Ectodermal cell (in vitro differentiated cells): ENCODE measurements at regions not wholly inside any gene's neighbourhood (a gene's known extent, or its start where the extent isn't known, plus 50 kb on each side); places are given as distances from the start of the nearest gene placed in this dataset.

Experiments
- H3K27ac ChIP-seq: 2 replicates; pipeline ENCODE4 v1.7.0; 2013; ENCODE audit warnings: mild to moderate bottlenecking, low read depth, low read length; ENCODE audit not compliant: insufficient read depth, poor library complexity, severe bottlenecking
- H3K27me3 ChIP-seq: 2 replicates; pipeline ENCODE4 v1.7.0; 2013; ENCODE audit warnings: mild to moderate bottlenecking, low read length; ENCODE audit not compliant: insufficient read depth, control insufficient read depth, poor library complexity, severe bottlenecking
- H3K36me3 ChIP-seq: one replicate; pipeline ENCODE4 v1.7.0; 2013; ENCODE audit warnings: low read length; ENCODE audit not compliant: control insufficient read depth, insufficient read depth
- H3K4me1 ChIP-seq: one replicate; pipeline ENCODE4 v1.7.0; 2013; ENCODE audit warnings: low read length; ENCODE audit not compliant: control insufficient read depth, insufficient read depth
- H3K4me3 ChIP-seq: 2 replicates; pipeline ENCODE4 v1.7.0; 2013; ENCODE audit warnings: low read depth, low read length, control low read depth; ENCODE audit not compliant: insufficient read depth
- H3K9me3 ChIP-seq: 2 replicates; pipeline ENCODE4 v1.7.0; 2013; ENCODE audit warnings: mild to moderate bottlenecking, low read length, moderate library complexity; ENCODE audit not compliant: control insufficient read depth
- WGBS, 2 experiments: methylation state at CpG; one replicate each; pipeline ENCODE4 v1.1.7; 2013; ENCODE audit warnings: missing lambda C conversion rate in 2 of 2; 5-methylcytosine and 5-hydroxymethylcytosine counted together

- WGBS, 2 experiments = 4% methylated on average over 57 of the region's 57 CpGs
- Histone ChIP-seq H3K27me3 (no peaks in the 10 kb centered on the region), H3K27ac (peak overlapping the region; percentile 59), H3K36me3 (no peaks in the 10 kb centered on the region), H3K4me3 (peak overlapping the region; percentile 63), H3K9me3 (peaks cover 2% of the 10 kb centered on the region), H3K4me1 (no peaks in the 10 kb centered on the region)
These were observed 53.7 kb upstream of the KDM4C start for GRCh38 chr9:6703898-6704639.

DNA sequence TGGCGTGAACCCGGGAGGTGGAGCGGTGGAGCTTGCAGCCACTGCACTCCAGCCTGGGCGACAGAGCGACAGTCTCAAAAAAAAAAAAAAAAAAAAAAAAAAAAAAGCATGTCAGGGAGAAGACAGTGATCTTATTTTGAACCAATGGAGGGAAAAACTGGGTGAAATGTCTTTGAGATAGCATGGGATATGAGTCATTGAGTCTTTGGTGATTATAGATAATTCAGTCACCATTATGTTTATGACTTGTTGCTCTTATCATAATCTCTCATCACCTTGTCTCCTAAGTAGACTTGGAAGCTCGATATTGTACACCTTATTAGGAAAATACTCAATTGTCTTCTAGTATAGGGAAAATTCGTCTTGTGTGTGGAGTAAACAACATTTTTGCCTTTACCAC lies 55.1 kb upstream of the KDM4C start:
- Histone ChIP-seq H3K4me1 (no peaks in the 10 kb centered on the region), H3K27me3 (no peaks in the 10 kb centered on the region), H3K4me3 (no peak overlapping the region), H3K36me3 (no peaks in the 10 kb centered on the region), H3K27ac (no peak overlapping the region), H3K9me3 (no peaks in the 10 kb centered on the region)
- 94 to 96% methylated on average over 5 to 7 of the region's 7 CpGs for WGBS, 2 experiments

GRCh38 chr9:6696178-6696577 lies 50.6 kb upstream of the GLDC start:
- no peaks in the 10 kb centered on the region for H3K4me1 ChIP-seq
- H3K27ac ChIP-seq = no peak overlapping the region
- no peak overlapping the region for H3K4me3 ChIP-seq
- H3K36me3 ChIP-seq = no peaks in the 10 kb centered on the region
- H3K27me3 ChIP-seq = no peaks in the 10 kb centered on the region
- H3K9me3 ChIP-seq = no peaks in the 10 kb centered on the region
- WGBS, 2 experiments = 94 to 95% methylated on average over 9 of the region's 9 CpGs

- no peak overlapping the region for H3K27ac ChIP-seq
- no peaks in the 10 kb centered on the region for H3K9me3 ChIP-seq
- no peaks in the 10 kb centered on the region for H3K36me3 ChIP-seq
- 94% methylated on average over 7 of the region's 7 CpGs for WGBS, 2 experiments
- H3K4me3 ChIP-seq = no peak overlapping the region
- H3K4me1 ChIP-seq = no peaks in the 10 kb centered on the region
- H3K27me3 ChIP-seq = no peaks in the 10 kb centered on the region
These were observed 49.7 kb upstream of the GLDC start for GRCh38 chr9:6695121-6695814.
